ENCODE measurements at regions not wholly inside any gene's neighbourhood (a gene's known extent, or its start where the extent isn't known, plus 50 kb on each side); places are given as distances from the start of the nearest gene placed in this dataset.

DNA sequence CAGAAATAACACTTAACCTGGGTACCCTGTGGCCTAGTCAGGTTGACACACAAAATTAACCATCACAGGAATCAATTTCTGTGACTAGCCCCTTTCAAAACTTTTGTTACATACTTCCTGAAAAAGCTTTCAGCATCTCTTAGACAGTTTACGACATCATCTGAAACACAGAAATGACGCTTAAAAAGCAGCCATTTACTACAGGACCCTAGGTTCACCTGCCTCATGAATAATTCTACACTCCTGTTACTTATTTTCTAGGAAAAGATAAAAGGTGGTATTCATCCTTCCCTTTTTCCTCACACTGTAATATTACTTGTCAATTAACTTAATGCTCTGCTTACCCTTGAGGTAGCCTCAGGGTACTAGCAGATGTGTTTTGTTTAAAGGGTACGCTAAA lies 388.4 kb downstream of the IRS1 start:
- no peak overlapping the region for H3K4me3 Mint-ChIP-seq
- H3K9me3 Mint-ChIP-seq = peaks cover 15% of the 10 kb centered on the region
- DNase-seq (ENCODE audit: low spot score in 2 of 2, unreplicated experiment in 2 of 2) = no peak
- H3K27me3 Mint-ChIP-seq (ENCODE audit: low read depth) = no peaks in the 10 kb centered on the region
- no peak overlapping the region for H3K27ac Mint-ChIP-seq
- TF ChIP-seq, protein P1, sequence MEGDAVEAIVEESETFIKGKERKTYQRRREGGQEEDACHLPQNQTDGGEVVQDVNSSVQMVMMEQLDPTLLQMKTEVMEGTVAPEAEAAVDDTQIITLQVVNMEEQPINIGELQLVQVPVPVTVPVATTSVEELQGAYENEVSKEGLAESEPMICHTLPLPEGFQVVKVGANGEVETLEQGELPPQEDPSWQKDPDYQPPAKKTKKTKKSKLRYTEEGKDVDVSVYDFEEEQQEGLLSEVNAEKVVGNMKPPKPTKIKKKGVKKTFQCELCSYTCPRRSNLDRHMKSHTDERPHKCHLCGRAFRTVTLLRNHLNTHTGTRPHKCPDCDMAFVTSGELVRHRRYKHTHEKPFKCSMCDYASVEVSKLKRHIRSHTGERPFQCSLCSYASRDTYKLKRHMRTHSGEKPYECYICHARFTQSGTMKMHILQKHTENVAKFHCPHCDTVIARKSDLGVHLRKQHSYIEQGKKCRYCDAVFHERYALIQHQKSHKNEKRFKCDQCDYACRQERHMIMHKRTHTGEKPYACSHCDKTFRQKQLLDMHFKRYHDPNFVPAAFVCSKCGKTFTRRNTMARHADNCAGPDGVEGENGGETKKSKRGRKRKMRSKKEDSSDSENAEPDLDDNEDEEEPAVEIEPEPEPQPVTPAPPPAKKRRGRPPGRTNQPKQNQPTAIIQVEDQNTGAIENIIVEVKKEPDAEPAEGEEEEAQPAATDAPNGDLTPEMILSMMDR (IDR thresholded peaks at IDR 0.05; ENCODE audit: unreplicated experiment) = no peak
- peaks cover 26% of the 10 kb centered on the region for H3K4me1 Mint-ChIP-seq
- H3K36me3 Mint-ChIP-seq = no peaks in the 10 kb centered on the region

DNA sequence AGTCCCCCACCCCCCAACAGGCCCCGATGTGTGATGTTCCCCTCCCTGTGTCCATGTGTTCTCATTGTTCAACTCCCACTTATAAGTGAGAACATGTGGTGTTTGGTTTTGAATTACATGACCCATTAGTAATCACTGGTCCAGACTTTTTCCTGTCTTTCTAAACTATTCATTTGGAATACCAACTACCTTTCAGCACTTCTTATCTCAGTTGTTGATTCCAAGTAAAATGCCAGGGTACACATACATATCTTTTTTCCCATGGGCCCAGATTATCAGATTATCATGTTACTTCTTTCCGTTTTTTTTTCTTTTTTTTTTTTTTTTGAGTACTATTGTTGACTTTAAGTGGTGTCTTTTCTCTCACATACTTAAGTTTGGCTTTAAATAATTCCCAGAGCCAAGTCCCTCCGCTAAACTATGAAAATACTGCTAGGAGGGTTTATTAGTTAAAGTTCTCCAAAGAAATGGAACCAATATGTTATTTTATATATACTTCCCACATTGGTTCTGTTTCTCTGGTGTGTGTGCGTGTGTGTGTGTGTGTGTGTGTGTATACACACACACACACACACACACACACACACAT lies 389.3 kb downstream of the IRS1 start:
- DNase-seq (ENCODE audit: low spot score in 2 of 2, unreplicated experiment in 2 of 2) = no peak
- Mint-ChIP-seq H3K4me3 (no peak overlapping the region), H3K4me1 (peaks cover 26% of the 10 kb centered on the region), H3K36me3 (no peaks in the 10 kb centered on the region), H3K27ac (no peak overlapping the region), H3K27me3 (ENCODE audit: low read depth) (no peaks in the 10 kb centered on the region), H3K9me3 (peaks cover 15% of the 10 kb centered on the region)
- TF ChIP-seq, protein P1 (IDR thresholded peaks at IDR 0.05; ENCODE audit: unreplicated experiment) = no peak

GRCh38 chr2:226409134-226409533 lies 390.5 kb downstream of the IRS1 start:
- no peak for DNase-seq (ENCODE audit: low spot score in 2 of 2, unreplicated experiment in 2 of 2)
- Mint-ChIP-seq H3K27ac (no peak overlapping the region), H3K4me3 (no peak overlapping the region), H3K27me3 (ENCODE audit: low read depth) (no peaks in the 10 kb centered on the region), H3K9me3 (peaks cover 15% of the 10 kb centered on the region), H3K4me1 (peaks cover 25% of the 10 kb centered on the region), H3K36me3 (no peaks in the 10 kb centered on the region)
- TF ChIP-seq, protein P1 (IDR thresholded peaks at IDR 0.05; ENCODE audit: unreplicated experiment) = no peak

DNA sequence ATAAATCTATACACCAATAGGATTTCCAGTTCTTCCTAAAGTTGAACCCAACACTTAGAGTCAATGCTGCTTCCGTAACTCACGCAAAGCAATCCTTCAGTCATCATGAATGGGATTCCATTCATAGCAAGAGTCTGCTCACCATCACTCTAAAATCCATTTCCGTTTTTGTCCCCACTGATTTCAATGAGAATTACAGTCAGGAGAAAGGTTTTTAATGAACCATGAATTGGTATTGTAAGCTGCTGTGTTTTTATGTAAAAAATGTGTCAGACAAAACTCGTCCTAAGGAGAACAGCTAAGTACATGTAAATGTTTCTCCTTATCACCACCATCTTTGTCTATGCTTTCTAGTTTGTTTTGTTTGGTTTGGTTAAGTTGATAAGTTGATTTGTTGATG lies 391.5 kb downstream of the IRS1 start:
- Mint-ChIP-seq H3K27me3 (ENCODE audit: low read depth) (no peaks in the 10 kb centered on the region), H3K27ac (no peak overlapping the region), H3K9me3 (peaks cover 15% of the 10 kb centered on the region), H3K4me1 (peaks cover 30% of the 10 kb centered on the region), H3K4me3 (no peak overlapping the region), H3K36me3 (no peaks in the 10 kb centered on the region)
- no peak for DNase-seq (ENCODE audit: low spot score in 2 of 2, unreplicated experiment in 2 of 2)
- TF ChIP-seq, protein P1 (IDR thresholded peaks at IDR 0.05; ENCODE audit: unreplicated experiment) = no peak

GRCh38 chr2:226407135-226407534 lies 392.5 kb downstream of the IRS1 start:
- Mint-ChIP-seq H3K27ac (no peak overlapping the region), H3K4me3 (no peak overlapping the region), H3K36me3 (no peaks in the 10 kb centered on the region), H3K27me3 (ENCODE audit: low read depth) (no peaks in the 10 kb centered on the region), H3K9me3 (peaks cover 15% of the 10 kb centered on the region), H3K4me1 (peaks cover 31% of the 10 kb centered on the region)
- DNase-seq (ENCODE audit: low spot score in 2 of 2, unreplicated experiment in 2 of 2) = no peak
- TF ChIP-seq, protein P1 (IDR thresholded peaks at IDR 0.05; ENCODE audit: unreplicated experiment) = no peak

GRCh38 chr2:226405465-226405864 lies 394.2 kb downstream of the IRS1 start:
- Mint-ChIP-seq H3K4me1 (peaks cover 31% of the 10 kb centered on the region), H3K36me3 (no peaks in the 10 kb centered on the region), H3K27ac (no peak overlapping the region), H3K9me3 (peaks cover 13% of the 10 kb centered on the region), H3K4me3 (no peak overlapping the region), H3K27me3 (ENCODE audit: low read depth) (no peaks in the 10 kb centered on the region)
- DNase-seq (ENCODE audit: low spot score in 2 of 2, unreplicated experiment in 2 of 2) = no peak
- TF ChIP-seq, protein P1 (IDR thresholded peaks at IDR 0.05; ENCODE audit: unreplicated experiment) = no peak
